ENCODE measurements at regions not wholly inside any gene's neighbourhood (a gene's known extent, or its start where the extent isn't known, plus 50 kb on each side); places are given as distances from the start of the nearest gene placed in this dataset.

GRCh38 chr6:6746333-6746969, 157.9 kb downstream of the LY86 start:
- no peak overlapping the region for H3K27ac Mint-ChIP-seq (ENCODE audit: unreplicated experiment)
- no TSS peak for BruUV-seq (replicated peaks)
- DNase-seq, result no peak
- peaks cover 8% of the 10 kb centered on the region for H3K4me1 Mint-ChIP-seq (ENCODE audit: low read depth, unreplicated experiment)
- no peaks in the 10 kb centered on the region for H3K9me3 Mint-ChIP-seq (ENCODE audit: low read depth, unreplicated experiment)
- peaks cover 5% of the 10 kb centered on the region for H3K36me3 Mint-ChIP-seq (ENCODE audit: insufficient read depth, unreplicated experiment)
- CTCF ChIA-PET, result interaction anchor here (0.6 kb wide), 1 partner anchor 463 kb away, joined by 5 read pairs; no protein-coding TSS in a partner anchor
- no peak for TF ChIP-seq CTCF (IDR thresholded peaks at IDR 0.05; ENCODE audit: unreplicated experiment)
- intact Hi-C loops (cut with micrococcal nuclease; ENCODE audit: unreplicated experiment), result no loop called here
- no peaks in the 10 kb centered on the region for H3K27me3 Mint-ChIP-seq (ENCODE audit: unreplicated experiment)
- no peak overlapping the region for H3K4me3 Mint-ChIP-seq (ENCODE audit: low read depth, unreplicated experiment)

- Mint-ChIP-seq H3K4me3 (ENCODE audit: low read depth, unreplicated experiment) (no peak overlapping the region), H3K27me3 (ENCODE audit: unreplicated experiment) (no peaks in the 10 kb centered on the region), H3K27ac (ENCODE audit: unreplicated experiment) (no peak overlapping the region), H3K36me3 (ENCODE audit: insufficient read depth, unreplicated experiment) (peaks cover 5% of the 10 kb centered on the region), H3K4me1 (ENCODE audit: low read depth, unreplicated experiment) (peaks cover 8% of the 10 kb centered on the region), H3K9me3 (ENCODE audit: low read depth, unreplicated experiment) (no peaks in the 10 kb centered on the region)
- DNase-seq, result no peak
- intact Hi-C loops (cut with micrococcal nuclease; ENCODE audit: unreplicated experiment), result no loop called here
- TF ChIP-seq CTCF (IDR thresholded peaks at IDR 0.05; ENCODE audit: unreplicated experiment), result no peak
- CTCF ChIA-PET, result interaction anchor here (0.6 kb wide), 1 partner anchor 463 kb away, joined by 5 read pairs; no protein-coding TSS in a partner anchor
- BruUV-seq (replicated peaks), result no TSS peak
These were observed 158.4 kb downstream of the LY86 start for GRCh38 chr6:6746970-6747338.

- no peak overlapping the region for H3K4me3 Mint-ChIP-seq (ENCODE audit: low read depth, unreplicated experiment)
- peaks cover 5% of the 10 kb centered on the region for H3K36me3 Mint-ChIP-seq (ENCODE audit: insufficient read depth, unreplicated experiment)
- no peaks in the 10 kb centered on the region for H3K27me3 Mint-ChIP-seq (ENCODE audit: unreplicated experiment)
- no peaks in the 10 kb centered on the region for H3K9me3 Mint-ChIP-seq (ENCODE audit: low read depth, unreplicated experiment)
- peaks cover 8% of the 10 kb centered on the region for H3K4me1 Mint-ChIP-seq (ENCODE audit: low read depth, unreplicated experiment)
- no TSS peak for BruUV-seq (replicated peaks)
- no peak overlapping the region for H3K27ac Mint-ChIP-seq (ENCODE audit: unreplicated experiment)
- no peak for DNase-seq
- intact Hi-C loops (cut with micrococcal nuclease; ENCODE audit: unreplicated experiment), result no loop called here
- CTCF ChIA-PET, result no interaction called here
- no peak for TF ChIP-seq CTCF (IDR thresholded peaks at IDR 0.05; ENCODE audit: unreplicated experiment)
These were observed 158.9 kb downstream of the LY86 start for GRCh38 chr6:6747371-6747770.

- no peak for DNase-seq
- no peaks in the 10 kb centered on the region for H3K27me3 Mint-ChIP-seq (ENCODE audit: unreplicated experiment)
- TF ChIP-seq CTCF (IDR thresholded peaks at IDR 0.05; ENCODE audit: unreplicated experiment), result no peak
- no peaks in the 10 kb centered on the region for H3K9me3 Mint-ChIP-seq (ENCODE audit: low read depth, unreplicated experiment)
- peaks cover 8% of the 10 kb centered on the region for H3K4me1 Mint-ChIP-seq (ENCODE audit: low read depth, unreplicated experiment)
- no peak overlapping the region for H3K27ac Mint-ChIP-seq (ENCODE audit: unreplicated experiment)
- no peak overlapping the region for H3K4me3 Mint-ChIP-seq (ENCODE audit: low read depth, unreplicated experiment)
- peaks cover 5% of the 10 kb centered on the region for H3K36me3 Mint-ChIP-seq (ENCODE audit: insufficient read depth, unreplicated experiment)
- BruUV-seq (replicated peaks), result no TSS peak
- CTCF ChIA-PET, result no interaction called here
- intact Hi-C loops (cut with micrococcal nuclease; ENCODE audit: unreplicated experiment), result no loop called here
These were observed 159.5 kb downstream of the LY86 start for GRCh38 chr6:6748001-6748400.

All from Calu3 (cell line).